ENCODE measurements at regions not wholly inside any gene's neighbourhood (a gene's known extent, or its start where the extent isn't known, plus 50 kb on each side); places are given as distances from the start of the nearest gene placed in this dataset.

DNA sequence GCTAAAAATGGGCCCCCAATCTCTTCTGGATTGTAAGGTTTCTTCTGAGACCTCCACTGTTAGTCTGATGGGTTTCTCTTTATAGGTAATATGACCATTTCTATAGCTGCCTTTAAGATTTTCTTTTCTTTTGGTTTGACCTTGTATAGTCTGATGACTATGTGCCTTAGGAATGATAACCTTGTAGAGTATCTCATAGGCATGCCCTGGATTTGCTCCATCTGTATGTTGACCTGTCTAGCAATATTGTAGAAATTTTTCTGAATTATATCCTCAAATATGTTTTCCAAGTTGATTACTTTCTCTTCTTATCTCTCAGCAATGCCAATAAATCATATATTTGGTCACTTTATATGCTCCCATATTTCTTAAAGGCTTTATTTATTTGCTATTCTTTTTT lies 1403.8 kb upstream of the GOT2 start:
- TF ChIP-seq, protein P1, sequence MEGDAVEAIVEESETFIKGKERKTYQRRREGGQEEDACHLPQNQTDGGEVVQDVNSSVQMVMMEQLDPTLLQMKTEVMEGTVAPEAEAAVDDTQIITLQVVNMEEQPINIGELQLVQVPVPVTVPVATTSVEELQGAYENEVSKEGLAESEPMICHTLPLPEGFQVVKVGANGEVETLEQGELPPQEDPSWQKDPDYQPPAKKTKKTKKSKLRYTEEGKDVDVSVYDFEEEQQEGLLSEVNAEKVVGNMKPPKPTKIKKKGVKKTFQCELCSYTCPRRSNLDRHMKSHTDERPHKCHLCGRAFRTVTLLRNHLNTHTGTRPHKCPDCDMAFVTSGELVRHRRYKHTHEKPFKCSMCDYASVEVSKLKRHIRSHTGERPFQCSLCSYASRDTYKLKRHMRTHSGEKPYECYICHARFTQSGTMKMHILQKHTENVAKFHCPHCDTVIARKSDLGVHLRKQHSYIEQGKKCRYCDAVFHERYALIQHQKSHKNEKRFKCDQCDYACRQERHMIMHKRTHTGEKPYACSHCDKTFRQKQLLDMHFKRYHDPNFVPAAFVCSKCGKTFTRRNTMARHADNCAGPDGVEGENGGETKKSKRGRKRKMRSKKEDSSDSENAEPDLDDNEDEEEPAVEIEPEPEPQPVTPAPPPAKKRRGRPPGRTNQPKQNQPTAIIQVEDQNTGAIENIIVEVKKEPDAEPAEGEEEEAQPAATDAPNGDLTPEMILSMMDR (IDR thresholded peaks at IDR 0.05) = no peak
- TF ChIP-seq POLR2A (IDR thresholded peaks at IDR 0.05) = no peak

Data from lower leg skin (tissue), 3 donors.